Ishikawa (cell line): ENCODE measurements at regions not wholly inside any gene's neighbourhood (a gene's known extent, or its start where the extent isn't known, plus 50 kb on each side); places are given as distances from the start of the nearest gene placed in this dataset.

ENCODE experiments used
- EP300 ChIP-seq: IDR thresholded peaks from 2 replicates; pipeline ENCODE4 v1.6.1; 2012; ENCODE audit warnings: borderline replicate concordance
- NFIC ChIP-seq: IDR thresholded peaks from 2 replicates; pipeline ENCODE4 v1.6.1; 2012
- TAF1 ChIP-seq: IDR thresholded peaks from 2 replicates; pipeline ENCODE4 v1.6.1; 2012; ENCODE audit warnings: low read depth, mild to moderate bottlenecking
- TF ChIP-seq, protein P1 (sequence below): IDR thresholded peaks from 2 replicates; pipeline ENCODE4 v1.6.1; 2012; ENCODE audit warnings: low read depth, mild to moderate bottlenecking

DNA sequence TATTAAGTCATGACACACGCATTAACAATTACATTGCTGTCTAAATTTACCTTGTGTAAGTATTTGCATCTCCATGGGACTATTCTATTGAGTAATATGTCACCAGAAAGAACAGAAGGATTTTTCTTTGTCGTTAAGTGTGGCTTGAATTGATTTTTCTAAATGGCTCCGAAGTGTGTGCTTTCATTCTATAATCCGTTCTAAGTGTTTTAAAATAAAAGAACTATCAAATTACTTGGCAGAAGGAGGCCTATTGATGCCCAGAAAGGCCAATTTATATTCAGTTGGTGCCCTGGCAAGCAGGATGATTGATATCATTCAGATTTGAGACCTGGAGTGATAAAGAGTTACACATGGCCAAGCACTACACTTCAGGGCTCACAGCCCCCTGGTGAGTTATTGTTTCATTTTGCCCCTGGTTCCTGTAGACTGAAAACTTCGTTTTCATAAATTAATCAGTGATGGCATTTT is 538.9 kb upstream of the ANO5 start:
- TF ChIP-seq EP300 (no peak), TAF1 (no peak), NFIC (no peak)
- TF ChIP-seq, protein P1, sequence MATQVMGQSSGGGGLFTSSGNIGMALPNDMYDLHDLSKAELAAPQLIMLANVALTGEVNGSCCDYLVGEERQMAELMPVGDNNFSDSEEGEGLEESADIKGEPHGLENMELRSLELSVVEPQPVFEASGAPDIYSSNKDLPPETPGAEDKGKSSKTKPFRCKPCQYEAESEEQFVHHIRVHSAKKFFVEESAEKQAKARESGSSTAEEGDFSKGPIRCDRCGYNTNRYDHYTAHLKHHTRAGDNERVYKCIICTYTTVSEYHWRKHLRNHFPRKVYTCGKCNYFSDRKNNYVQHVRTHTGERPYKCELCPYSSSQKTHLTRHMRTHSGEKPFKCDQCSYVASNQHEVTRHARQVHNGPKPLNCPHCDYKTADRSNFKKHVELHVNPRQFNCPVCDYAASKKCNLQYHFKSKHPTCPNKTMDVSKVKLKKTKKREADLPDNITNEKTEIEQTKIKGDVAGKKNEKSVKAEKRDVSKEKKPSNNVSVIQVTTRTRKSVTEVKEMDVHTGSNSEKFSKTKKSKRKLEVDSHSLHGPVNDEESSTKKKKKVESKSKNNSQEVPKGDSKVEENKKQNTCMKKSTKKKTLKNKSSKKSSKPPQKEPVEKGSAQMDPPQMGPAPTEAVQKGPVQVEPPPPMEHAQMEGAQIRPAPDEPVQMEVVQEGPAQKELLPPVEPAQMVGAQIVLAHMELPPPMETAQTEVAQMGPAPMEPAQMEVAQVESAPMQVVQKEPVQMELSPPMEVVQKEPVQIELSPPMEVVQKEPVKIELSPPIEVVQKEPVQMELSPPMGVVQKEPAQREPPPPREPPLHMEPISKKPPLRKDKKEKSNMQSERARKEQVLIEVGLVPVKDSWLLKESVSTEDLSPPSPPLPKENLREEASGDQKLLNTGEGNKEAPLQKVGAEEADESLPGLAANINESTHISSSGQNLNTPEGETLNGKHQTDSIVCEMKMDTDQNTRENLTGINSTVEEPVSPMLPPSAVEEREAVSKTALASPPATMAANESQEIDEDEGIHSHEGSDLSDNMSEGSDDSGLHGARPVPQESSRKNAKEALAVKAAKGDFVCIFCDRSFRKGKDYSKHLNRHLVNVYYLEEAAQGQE = no peak
